Panc1 (cell line): ENCODE measurements at regions not wholly inside any gene's neighbourhood (a gene's known extent, or its start where the extent isn't known, plus 50 kb on each side); places are given as distances from the start of the nearest gene placed in this dataset.
A peak's percentile ranks its signal among the peaks of the same experiment; 100 is the strongest.
"Not testable (repeated sequence)": the region's sequence is repeated elsewhere in the genome, so short reads cannot be mapped to it uniquely, and the experiment has no call there.

Experiments used
- ATAC-seq: fragments of 200-7000 bp; cut with Tn5 transposase; 2 replicates; pipeline ENCODE4 v1.9.1; 2020; ENCODE audit warnings: mild to moderate bottlenecking, moderate library complexity
- BruUV-seq: library from RNA; stranded (reverse); fragments of 400-500 nt; replicated peaks from 2 replicates; lab custom pipeline; 2021; lab: Mats Ljungman, UMichigan
- CTCF ChIA-PET: fragments of 300-600 bp; sonication (Branson Sonifier 250); formaldehyde crosslinking; loops from one replicate; lab custom pipeline; 2022; ENCODE audit warnings: antibody characterized with exemption; lab: Charles Lee
- POLR2A ChIA-PET: fragments of 300-600 bp; sonication (Branson Sonifier 250); formaldehyde crosslinking; loops from one replicate; lab custom pipeline; 2022; ENCODE audit warnings: antibody characterized with exemption; lab: Charles Lee
- DNase-seq: peaks from one replicate; pipeline ENCODE4 v3.0.0-alpha.2; 2010; ENCODE audit warnings: low read depth, low spot score
- H3K27ac ChIP-seq: 2 replicates; pipeline ENCODE4 v1.5.1; 2011; ENCODE audit warnings: mild to moderate bottlenecking, low read length, inconsistent platforms
- H3K27me3 ChIP-seq: fragments of 200-500 bp; sonication (Bioruptor generic); 2 replicates; pipeline ENCODE4 v1.6.0; 2014; ENCODE audit warnings: low read length, inconsistent platforms; ENCODE audit not compliant: control insufficient read depth, insufficient read depth
- H3K36me3 ChIP-seq: fragments of 200-500 bp; sonication (Bioruptor generic); 2 replicates; pipeline ENCODE4 v1.5.1; 2014; ENCODE audit warnings: inconsistent platforms, mild to moderate bottlenecking, low read length, moderate library complexity; ENCODE audit not compliant: control insufficient read depth, insufficient read depth
- H3K4me1 ChIP-seq: 2 replicates; pipeline ENCODE4 v1.5.1; 2011; ENCODE audit warnings: inconsistent platforms, mild to moderate bottlenecking, low read length, moderate library complexity; ENCODE audit not compliant: control insufficient read depth, insufficient read depth
- H3K4me3 ChIP-seq, 2 experiments: 2 replicates each; pipeline ENCODE4 v1.5.1; 2011 to 2012; ENCODE audit warnings: low read depth in 2 of 2, low read length in 2 of 2, mild to moderate bottlenecking in 2 of 2, inconsistent platforms in 1 of 2, moderate library complexity in 1 of 2
- H3K9me3 ChIP-seq: fragments of 200-500 bp; sonication (Bioruptor generic); 2 replicates; pipeline ENCODE4 v1.5.1; 2014; ENCODE audit warnings: low read depth, mild to moderate bottlenecking, inconsistent platforms, low read length, moderate library complexity; ENCODE audit not compliant: control insufficient read depth, insufficient read depth
- CTCF ChIP-seq: fragments of 450-650 bp; IDR thresholded peaks from 2 replicates; pipeline ENCODE4 v1.5.1; 2017; ENCODE audit warnings: mild to moderate bottlenecking
- POLR2AphosphoS5 ChIP-seq: IDR thresholded peaks from 2 replicates; pipeline ENCODE4 v1.6.1; 2012; ENCODE audit warnings: mild to moderate bottlenecking, low read depth, low read length, moderate library complexity
- SIN3A ChIP-seq: IDR thresholded peaks from 2 replicates; pipeline ENCODE4 v1.6.1; 2012; ENCODE audit warnings: low read depth, mild to moderate bottlenecking, low read length, moderate library complexity, borderline replicate concordance; ENCODE audit not compliant: insufficient read depth
- TCF7L2 ChIP-seq: IDR thresholded peaks from 2 replicates; pipeline ENCODE4 v1.6.1; 2011; ENCODE audit warnings: mild to moderate bottlenecking, low read depth, low read length, inconsistent platforms
- in situ Hi-C: cut with HindIII; loops from 2 replicates; pipeline ENCODE4 v1.10.0; 2016; ENCODE audit warnings: low sequenced_read_pairs, low pct_unique_long_range_greater_than_20kb
- intact Hi-C: fragments of 100-400 bp; cut with micrococcal nuclease; formaldehyde crosslinking; loops from one replicate; pipeline ENCODE4 v1.10.0; 2022; ENCODE audit not compliant: unreplicated experiment
- TF ChIP-seq, protein P1 (sequence below), 2 experiments: IDR thresholded peaks; 2 replicates each; pipeline ENCODE4 v1.6.1; 2011 to 2012; ENCODE audit warnings: low read depth in 2 of 2, control low read depth in 1 of 2, low read length in 1 of 2, mild to moderate bottlenecking in 1 of 2, moderate library complexity in 1 of 2; ENCODE audit not compliant: insufficient read depth in 1 of 2

DNA sequence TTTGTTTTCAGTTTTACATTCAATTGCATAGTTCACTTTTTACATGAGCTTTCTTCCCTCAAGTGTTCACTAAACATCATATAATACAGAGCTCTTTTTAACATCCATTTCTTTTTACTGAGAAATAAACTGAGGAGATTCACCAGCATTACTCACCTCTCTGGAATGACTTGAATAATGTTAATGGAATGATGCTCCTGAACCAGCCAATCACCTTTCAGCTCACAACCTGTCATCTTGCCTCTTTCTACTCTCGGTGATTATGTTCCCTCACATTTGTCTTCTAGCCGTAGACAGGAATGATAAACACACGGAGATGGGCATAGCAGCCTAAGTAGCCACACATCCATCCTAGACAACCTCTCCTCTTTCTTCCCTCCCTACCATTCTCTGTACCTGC, 301.7 kb downstream of the PAX3 start:
- DNase-seq = peak; percentile 2
- H3K4me3 ChIP-seq = no peak overlapping the region
- no peaks in the 10 kb centered on the region for H3K4me1 ChIP-seq
- in situ Hi-C loops = no loop called here
- no TSS peak for BruUV-seq
- POLR2A ChIA-PET = no interaction called here
- TF ChIP-seq CTCF = no peak
- intact Hi-C loops = no loop called here
- no peaks in the 10 kb centered on the region for H3K9me3 ChIP-seq
- no peaks in the 10 kb centered on the region for H3K27me3 ChIP-seq
- H3K27ac ChIP-seq = no peak overlapping the region
- no peaks in the 10 kb centered on the region for H3K36me3 ChIP-seq
- CTCF ChIA-PET = no interaction called here
- ATAC-seq = no peak

DNA sequence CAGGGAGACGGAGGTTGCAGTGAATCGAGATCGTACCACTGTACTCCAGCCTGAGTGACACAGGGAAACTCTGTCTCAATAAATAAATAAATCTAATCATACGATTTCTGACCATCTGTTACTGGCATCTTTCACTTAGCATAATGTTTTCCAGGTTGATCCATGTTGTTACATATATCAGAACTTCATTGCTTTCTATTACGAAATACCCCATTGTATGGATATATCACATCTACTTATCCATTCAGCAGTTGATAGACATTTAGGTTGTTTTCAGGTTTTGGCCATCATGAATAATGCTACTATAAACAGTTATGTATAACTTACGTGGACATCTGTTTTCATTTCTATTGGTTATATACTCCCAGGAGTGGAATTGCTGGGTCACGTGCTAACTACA, 303.9 kb downstream of the PAX3 start:
- DNase-seq = no peak
- no peak for ATAC-seq
- no TSS peak for BruUV-seq
- H3K4me1 ChIP-seq = no peaks in the 10 kb centered on the region
- H3K36me3 ChIP-seq = no peaks in the 10 kb centered on the region
- intact Hi-C loops = no loop called here
- POLR2A ChIA-PET = no interaction called here
- H3K4me3 ChIP-seq = no peak overlapping the region
- no peaks in the 10 kb centered on the region for H3K27me3 ChIP-seq
- H3K27ac ChIP-seq = no peak overlapping the region
- CTCF ChIA-PET = no interaction called here
- TF ChIP-seq SIN3A = no peak
- TF ChIP-seq CTCF = no peak
- TF ChIP-seq TCF7L2 = no peak
- no peak for TF ChIP-seq POLR2AphosphoS5
- TF ChIP-seq, protein P1, sequence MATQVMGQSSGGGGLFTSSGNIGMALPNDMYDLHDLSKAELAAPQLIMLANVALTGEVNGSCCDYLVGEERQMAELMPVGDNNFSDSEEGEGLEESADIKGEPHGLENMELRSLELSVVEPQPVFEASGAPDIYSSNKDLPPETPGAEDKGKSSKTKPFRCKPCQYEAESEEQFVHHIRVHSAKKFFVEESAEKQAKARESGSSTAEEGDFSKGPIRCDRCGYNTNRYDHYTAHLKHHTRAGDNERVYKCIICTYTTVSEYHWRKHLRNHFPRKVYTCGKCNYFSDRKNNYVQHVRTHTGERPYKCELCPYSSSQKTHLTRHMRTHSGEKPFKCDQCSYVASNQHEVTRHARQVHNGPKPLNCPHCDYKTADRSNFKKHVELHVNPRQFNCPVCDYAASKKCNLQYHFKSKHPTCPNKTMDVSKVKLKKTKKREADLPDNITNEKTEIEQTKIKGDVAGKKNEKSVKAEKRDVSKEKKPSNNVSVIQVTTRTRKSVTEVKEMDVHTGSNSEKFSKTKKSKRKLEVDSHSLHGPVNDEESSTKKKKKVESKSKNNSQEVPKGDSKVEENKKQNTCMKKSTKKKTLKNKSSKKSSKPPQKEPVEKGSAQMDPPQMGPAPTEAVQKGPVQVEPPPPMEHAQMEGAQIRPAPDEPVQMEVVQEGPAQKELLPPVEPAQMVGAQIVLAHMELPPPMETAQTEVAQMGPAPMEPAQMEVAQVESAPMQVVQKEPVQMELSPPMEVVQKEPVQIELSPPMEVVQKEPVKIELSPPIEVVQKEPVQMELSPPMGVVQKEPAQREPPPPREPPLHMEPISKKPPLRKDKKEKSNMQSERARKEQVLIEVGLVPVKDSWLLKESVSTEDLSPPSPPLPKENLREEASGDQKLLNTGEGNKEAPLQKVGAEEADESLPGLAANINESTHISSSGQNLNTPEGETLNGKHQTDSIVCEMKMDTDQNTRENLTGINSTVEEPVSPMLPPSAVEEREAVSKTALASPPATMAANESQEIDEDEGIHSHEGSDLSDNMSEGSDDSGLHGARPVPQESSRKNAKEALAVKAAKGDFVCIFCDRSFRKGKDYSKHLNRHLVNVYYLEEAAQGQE (IDR thresholded peaks at IDR 0.05; ENCODE audit: insufficient read depth in 1 of 2, low read depth in 2 of 2, low read length in 1 of 2) = no peak
- in situ Hi-C loops = no loop called here
- H3K9me3 ChIP-seq = no peaks in the 10 kb centered on the region

DNA sequence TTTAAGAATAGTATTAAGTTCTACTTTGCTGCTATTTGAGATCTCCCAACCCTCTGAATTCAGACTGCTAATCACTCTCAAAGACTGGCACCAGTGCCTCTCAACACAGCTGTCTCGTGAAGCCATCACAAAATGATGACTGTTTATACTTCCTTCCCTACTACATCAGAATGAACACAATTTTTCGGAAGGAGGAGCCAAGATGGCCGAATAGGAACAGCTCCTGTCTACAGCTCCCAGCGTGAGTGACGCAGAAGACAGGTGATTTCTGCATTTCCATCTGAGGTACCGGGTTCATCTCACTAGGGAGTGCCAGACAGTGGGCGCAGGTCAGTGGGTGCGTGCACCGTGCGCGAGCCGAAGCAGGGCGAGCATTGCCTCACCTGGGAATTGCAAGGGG, 314.4 kb downstream of the PAX3 start:
- H3K27me3 ChIP-seq, CTCF ChIA-PET, DNase-seq, H3K4me3 ChIP-seq, intact Hi-C loops, BruUV-seq, H3K9me3 ChIP-seq, ATAC-seq, POLR2A ChIA-PET, H3K4me1 ChIP-seq, H3K36me3 ChIP-seq, H3K27ac ChIP-seq, in situ Hi-C loops: not testable (repeated sequence)
